ENCODE measurements at regions not wholly inside any gene's neighbourhood (a gene's known extent, or its start where the extent isn't known, plus 50 kb on each side); places are given as distances from the start of the nearest gene placed in this dataset.

- TF ChIP-seq CTCF (IDR thresholded peaks at IDR 0.05): no peak
- TF ChIP-seq SIN3A (IDR thresholded peaks at IDR 0.05; ENCODE audit: borderline replicate concordance, insufficient read depth, low read depth, low read length): no peak
- TF ChIP-seq REST (IDR thresholded peaks at IDR 0.05; ENCODE audit: insufficient read depth in 1 of 2, low read depth in 2 of 2, low read length in 1 of 2): no peak
- no peak for TF ChIP-seq POLR2AphosphoS5 (IDR thresholded peaks at IDR 0.05; ENCODE audit: low read depth, low read length)
- TF ChIP-seq TCF7L2 (IDR thresholded peaks at IDR 0.05; ENCODE audit: low read depth, low read length): no peak
Measured at GRCh38 chr17:70750983-70751382, 581.7 kb downstream of the KCNJ2 start.

Data from Panc1 (cell line).